ENCODE measurements at regions not wholly inside any gene's neighbourhood (a gene's known extent, or its start where the extent isn't known, plus 50 kb on each side); places are given as distances from the start of the nearest gene placed in this dataset.

DNA sequence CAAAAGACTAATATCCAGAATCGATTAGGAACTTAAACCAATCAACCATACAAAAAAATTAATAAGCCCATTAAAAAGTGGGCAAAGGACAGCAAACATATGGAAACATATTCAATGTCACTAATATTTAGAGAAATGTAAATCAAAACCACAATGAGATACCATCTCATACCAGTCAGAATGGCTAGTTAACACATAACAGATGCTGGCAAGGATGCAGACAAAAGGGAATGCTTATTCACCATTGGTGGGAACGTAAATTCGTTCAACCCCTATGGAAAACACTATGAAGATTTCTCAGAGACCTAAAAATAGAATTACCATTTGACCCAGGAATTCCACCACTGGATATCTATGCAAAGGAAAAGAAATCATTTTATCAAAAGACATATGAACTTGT, 468.2 kb upstream of the ST6GAL2 start:
- DNase-seq (ENCODE audit: low spot score in 2 of 2): no peak
- H3K9me3 ChIP-seq: peaks cover 0 to 8% of the 10 kb centered on the region in 2 donors
- TF ChIP-seq, protein P1, sequence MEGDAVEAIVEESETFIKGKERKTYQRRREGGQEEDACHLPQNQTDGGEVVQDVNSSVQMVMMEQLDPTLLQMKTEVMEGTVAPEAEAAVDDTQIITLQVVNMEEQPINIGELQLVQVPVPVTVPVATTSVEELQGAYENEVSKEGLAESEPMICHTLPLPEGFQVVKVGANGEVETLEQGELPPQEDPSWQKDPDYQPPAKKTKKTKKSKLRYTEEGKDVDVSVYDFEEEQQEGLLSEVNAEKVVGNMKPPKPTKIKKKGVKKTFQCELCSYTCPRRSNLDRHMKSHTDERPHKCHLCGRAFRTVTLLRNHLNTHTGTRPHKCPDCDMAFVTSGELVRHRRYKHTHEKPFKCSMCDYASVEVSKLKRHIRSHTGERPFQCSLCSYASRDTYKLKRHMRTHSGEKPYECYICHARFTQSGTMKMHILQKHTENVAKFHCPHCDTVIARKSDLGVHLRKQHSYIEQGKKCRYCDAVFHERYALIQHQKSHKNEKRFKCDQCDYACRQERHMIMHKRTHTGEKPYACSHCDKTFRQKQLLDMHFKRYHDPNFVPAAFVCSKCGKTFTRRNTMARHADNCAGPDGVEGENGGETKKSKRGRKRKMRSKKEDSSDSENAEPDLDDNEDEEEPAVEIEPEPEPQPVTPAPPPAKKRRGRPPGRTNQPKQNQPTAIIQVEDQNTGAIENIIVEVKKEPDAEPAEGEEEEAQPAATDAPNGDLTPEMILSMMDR (IDR thresholded peaks at IDR 0.05): no peak
- TF ChIP-seq POLR2A (IDR thresholded peaks at IDR 0.05): no peak
- no peak for TF ChIP-seq POLR2AphosphoS5 (IDR thresholded peaks at IDR 0.05)
- intact Hi-C loops (cut with DNase I; ENCODE audit: low total_unique reads): no loop called here
- no peak overlapping the region for H3K27ac ChIP-seq
- no peaks in the 10 kb centered on the region for H3K27me3 ChIP-seq
- H3K4me3 ChIP-seq: no peak overlapping the region
- H3K4me1 ChIP-seq: no peaks in the 10 kb centered on the region
- no peaks in the 10 kb centered on the region for H3K36me3 ChIP-seq

DNA sequence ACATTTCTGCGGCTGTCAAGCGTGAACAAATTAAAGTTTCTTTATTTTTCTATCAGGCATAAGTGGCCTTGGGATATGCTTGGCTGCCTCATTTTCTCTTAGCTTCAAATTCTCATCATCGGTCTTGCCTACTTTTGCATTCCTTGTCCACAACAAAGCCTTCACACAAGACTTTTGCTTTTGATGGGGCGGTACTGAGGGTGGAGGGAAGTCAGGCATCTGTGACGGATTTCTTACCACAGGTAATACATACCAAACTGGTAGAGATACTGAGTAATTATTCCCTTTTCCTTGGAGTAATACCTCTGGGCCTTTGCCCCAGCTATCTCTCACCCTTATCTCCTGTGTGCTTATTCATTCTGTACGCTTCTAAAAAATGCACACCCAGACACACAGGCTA, 468.3 kb upstream of the RGPD4 start:
- DNase-seq (ENCODE audit: low spot score in 2 of 2): no peak
- intact Hi-C loops (cut with DNase I; ENCODE audit: low total_unique reads): no loop called here
- no peak overlapping the region for H3K27ac ChIP-seq
- no peaks in the 10 kb centered on the region for H3K36me3 ChIP-seq
- no peaks in the 10 kb centered on the region for H3K4me1 ChIP-seq
- H3K27me3 ChIP-seq: no peaks in the 10 kb centered on the region
- TF ChIP-seq, protein P1 (IDR thresholded peaks at IDR 0.05): no peak
- no peak for TF ChIP-seq POLR2AphosphoS5 (IDR thresholded peaks at IDR 0.05)
- no peak for TF ChIP-seq POLR2A (IDR thresholded peaks at IDR 0.05)
- H3K4me3 ChIP-seq: no peak overlapping the region
- no peaks in the 10 kb centered on the region for H3K9me3 ChIP-seq

DNA sequence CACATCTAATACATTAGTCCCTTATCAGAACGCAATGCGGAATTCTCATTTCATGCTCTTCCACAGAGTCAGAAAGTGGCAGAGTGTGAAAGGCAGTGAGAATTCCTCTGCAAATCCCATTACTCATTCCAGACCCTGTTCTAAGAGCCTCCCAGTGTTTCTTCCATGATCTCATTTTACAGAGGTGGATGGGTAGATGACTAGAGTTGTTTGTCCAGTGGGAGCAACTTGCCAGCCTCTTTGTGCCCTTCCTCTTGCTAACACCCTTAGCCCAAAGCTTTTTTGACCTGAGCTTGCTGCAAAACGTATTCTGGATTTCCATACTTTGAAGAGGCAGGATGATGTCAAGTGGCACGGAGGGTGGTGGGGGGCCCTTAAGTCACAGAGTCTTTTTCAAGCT, 467.7 kb upstream of the RGPD4 start:
- H3K4me1 ChIP-seq: no peaks in the 10 kb centered on the region
- no peaks in the 10 kb centered on the region for H3K27me3 ChIP-seq

DNA sequence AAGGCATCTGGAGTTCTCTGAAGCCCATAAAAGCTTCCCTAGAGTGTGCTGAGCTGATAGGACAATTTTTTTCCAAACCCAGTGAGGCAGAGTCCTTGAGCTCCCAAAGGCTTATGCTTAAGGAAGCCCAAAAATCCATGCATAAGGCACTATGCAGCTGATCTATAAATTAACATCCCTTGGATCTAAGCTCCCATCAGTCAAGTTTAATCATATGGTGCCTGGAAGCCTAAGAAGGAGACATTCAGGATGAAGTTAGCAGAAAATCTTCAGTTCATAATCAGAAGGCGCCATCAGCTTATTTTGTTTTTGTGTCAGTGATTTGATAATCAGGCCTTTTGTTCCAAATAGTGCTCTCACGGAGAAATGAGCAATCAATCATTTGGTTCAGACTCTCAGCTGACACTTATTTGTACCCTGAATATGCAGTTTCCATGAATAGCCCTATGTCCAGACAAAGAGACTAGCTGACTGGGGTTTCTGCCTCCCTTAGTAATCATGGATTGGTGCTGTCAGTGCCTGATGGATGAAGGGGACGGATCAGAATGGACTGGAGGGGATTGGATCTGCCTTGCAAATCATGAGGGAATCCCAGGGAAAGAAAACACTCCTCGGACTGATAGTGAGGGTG, 464.8 kb upstream of the RGPD4 start:
- Histone ChIP-seq H3K27me3 (no peaks in the 10 kb centered on the region), H3K4me1 (no peaks in the 10 kb centered on the region), H3K27ac (no peak overlapping the region), H3K36me3 (no peaks in the 10 kb centered on the region), H3K4me3 (no peak overlapping the region), H3K9me3 (no peaks in the 10 kb centered on the region)
- intact Hi-C loops (cut with DNase I; ENCODE audit: low total_unique reads): no loop called here
- TF ChIP-seq, protein P1 (IDR thresholded peaks at IDR 0.05): no peak
- TF ChIP-seq POLR2A (IDR thresholded peaks at IDR 0.05): no peak
- no peak for DNase-seq (ENCODE audit: low spot score in 2 of 2)

More for the DNA sequence above, 467.7 kb upstream of the RGPD4 start:
- DNase-seq (ENCODE audit: low spot score in 2 of 2): no peak
- intact Hi-C loops (cut with DNase I; ENCODE audit: low total_unique reads): no loop called here
- TF ChIP-seq, protein P1 (IDR thresholded peaks at IDR 0.05): no peak
- no peak for TF ChIP-seq POLR2A (IDR thresholded peaks at IDR 0.05)
- TF ChIP-seq POLR2AphosphoS5 (IDR thresholded peaks at IDR 0.05): no peak
- no peak overlapping the region for H3K27ac ChIP-seq
- H3K9me3 ChIP-seq: no peaks in the 10 kb centered on the region
- no peaks in the 10 kb centered on the region for H3K36me3 ChIP-seq
- no peak overlapping the region for H3K4me3 ChIP-seq

DNA sequence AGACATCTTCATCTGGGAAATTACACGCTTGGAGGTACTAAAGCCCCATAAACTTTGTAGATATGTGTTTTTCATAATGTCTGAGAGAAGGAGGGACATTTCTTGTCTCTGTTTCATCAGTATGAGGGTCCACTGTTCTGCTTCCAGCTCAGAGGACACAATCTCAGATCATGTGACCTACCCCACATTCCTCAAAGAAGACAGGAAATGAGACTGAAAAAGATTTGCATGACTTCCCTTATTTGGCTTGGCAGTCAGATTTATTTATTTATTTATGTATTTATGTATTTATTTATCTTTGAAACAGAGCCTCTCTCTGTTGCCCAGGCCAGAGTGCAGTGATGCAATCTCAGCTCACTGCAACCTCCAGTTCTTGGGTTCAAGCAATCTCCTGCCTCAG, 463.7 kb upstream of the RGPD4 start:
- Histone ChIP-seq H3K27ac (no peak overlapping the region), H3K27me3 (no peaks in the 10 kb centered on the region), H3K36me3 (no peaks in the 10 kb centered on the region), H3K4me3 (no peak overlapping the region), H3K4me1 (no peaks in the 10 kb centered on the region), H3K9me3 (no peaks in the 10 kb centered on the region)
- TF ChIP-seq POLR2AphosphoS5 (IDR thresholded peaks at IDR 0.05) (no peak), POLR2A (IDR thresholded peaks at IDR 0.05) (no peak)
- TF ChIP-seq, protein P1 (IDR thresholded peaks at IDR 0.05): no peak
- DNase-seq (ENCODE audit: low spot score in 2 of 2): no peak
- intact Hi-C loops (cut with DNase I; ENCODE audit: low total_unique reads): no loop called here
